ENCODE measurements at regions not wholly inside any gene's neighbourhood (a gene's known extent, or its start where the extent isn't known, plus 50 kb on each side); places are given as distances from the start of the nearest gene placed in this dataset.

DNA sequence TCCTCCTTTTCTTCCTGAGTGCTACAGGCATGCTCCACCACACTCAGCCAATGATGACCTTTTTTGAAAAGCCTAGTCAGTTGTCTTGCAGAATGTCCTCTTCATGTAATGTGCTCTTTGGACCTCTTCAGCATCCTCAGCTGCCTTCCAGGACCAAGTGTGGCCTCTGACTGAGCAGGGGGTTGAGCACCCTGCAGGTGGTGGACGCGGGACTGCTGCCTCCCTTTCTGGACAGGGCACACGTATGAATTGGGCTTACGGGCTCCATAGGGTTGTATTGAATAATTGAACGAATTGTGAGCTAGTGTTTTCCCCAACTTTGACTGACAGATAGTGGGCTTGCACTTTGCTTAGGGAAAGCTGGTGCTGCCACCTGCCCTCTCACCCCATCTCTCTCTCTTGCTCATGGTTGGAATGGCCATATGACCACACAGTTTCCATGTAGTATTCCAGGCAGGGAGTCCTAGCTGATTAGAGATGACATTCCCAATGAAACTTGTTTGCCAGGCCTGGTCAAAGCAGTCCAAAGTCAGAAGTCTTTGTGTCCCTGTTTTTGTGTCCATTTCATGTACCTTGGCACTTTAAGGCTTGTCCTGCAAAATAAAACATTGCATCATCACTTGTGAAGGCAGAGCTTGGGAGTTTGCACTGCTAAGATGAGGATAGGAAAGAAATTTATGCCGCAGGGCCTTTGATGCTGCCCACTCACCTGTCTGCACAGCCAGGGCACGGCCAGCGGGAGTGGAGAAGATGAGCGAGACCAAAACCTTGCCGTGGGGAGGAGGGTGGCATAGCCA, 76.3 kb upstream of the NPAS1 start:
- intact Hi-C loops (cut with micrococcal nuclease) = no loop called here
- no peak for DNase-seq (ENCODE audit: unreplicated experiment)
- H3K36me3 Mint-ChIP-seq (ENCODE audit: insufficient read depth, unreplicated experiment) = peaks cover 47% of the 10 kb centered on the region
- ChIA-PET POLR2A (interaction anchor here (0.5 to 2.5 kb wide), 5 partner anchors 14 to 89 kb away, joined by 3 to 12 read pairs (median 4); no protein-coding TSS in a partner anchor), CTCF (interaction anchor here (0.6 to 1.0 kb wide), 4 partner anchors 14 to 87 kb away, joined by 3 to 4 read pairs (median 3); no protein-coding TSS in a partner anchor)
- H3K27ac Mint-ChIP-seq (ENCODE audit: low read depth, unreplicated experiment) = peak overlapping the region; percentile 17
- no peaks in the 10 kb centered on the region for H3K4me1 Mint-ChIP-seq (ENCODE audit: insufficient read depth, unreplicated experiment)
- TF ChIP-seq, protein P1, sequence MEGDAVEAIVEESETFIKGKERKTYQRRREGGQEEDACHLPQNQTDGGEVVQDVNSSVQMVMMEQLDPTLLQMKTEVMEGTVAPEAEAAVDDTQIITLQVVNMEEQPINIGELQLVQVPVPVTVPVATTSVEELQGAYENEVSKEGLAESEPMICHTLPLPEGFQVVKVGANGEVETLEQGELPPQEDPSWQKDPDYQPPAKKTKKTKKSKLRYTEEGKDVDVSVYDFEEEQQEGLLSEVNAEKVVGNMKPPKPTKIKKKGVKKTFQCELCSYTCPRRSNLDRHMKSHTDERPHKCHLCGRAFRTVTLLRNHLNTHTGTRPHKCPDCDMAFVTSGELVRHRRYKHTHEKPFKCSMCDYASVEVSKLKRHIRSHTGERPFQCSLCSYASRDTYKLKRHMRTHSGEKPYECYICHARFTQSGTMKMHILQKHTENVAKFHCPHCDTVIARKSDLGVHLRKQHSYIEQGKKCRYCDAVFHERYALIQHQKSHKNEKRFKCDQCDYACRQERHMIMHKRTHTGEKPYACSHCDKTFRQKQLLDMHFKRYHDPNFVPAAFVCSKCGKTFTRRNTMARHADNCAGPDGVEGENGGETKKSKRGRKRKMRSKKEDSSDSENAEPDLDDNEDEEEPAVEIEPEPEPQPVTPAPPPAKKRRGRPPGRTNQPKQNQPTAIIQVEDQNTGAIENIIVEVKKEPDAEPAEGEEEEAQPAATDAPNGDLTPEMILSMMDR (IDR thresholded peaks at IDR 0.05; ENCODE audit: unreplicated experiment) = no peak
- BruUV-seq (replicated peaks) = no TSS peak
- H3K4me3 Mint-ChIP-seq (ENCODE audit: unreplicated experiment) = no peak overlapping the region
- no peaks in the 10 kb centered on the region for H3K27me3 Mint-ChIP-seq (ENCODE audit: insufficient read depth, unreplicated experiment)
- H3K9me3 Mint-ChIP-seq (ENCODE audit: unreplicated experiment) = no peaks in the 10 kb centered on the region

DNA sequence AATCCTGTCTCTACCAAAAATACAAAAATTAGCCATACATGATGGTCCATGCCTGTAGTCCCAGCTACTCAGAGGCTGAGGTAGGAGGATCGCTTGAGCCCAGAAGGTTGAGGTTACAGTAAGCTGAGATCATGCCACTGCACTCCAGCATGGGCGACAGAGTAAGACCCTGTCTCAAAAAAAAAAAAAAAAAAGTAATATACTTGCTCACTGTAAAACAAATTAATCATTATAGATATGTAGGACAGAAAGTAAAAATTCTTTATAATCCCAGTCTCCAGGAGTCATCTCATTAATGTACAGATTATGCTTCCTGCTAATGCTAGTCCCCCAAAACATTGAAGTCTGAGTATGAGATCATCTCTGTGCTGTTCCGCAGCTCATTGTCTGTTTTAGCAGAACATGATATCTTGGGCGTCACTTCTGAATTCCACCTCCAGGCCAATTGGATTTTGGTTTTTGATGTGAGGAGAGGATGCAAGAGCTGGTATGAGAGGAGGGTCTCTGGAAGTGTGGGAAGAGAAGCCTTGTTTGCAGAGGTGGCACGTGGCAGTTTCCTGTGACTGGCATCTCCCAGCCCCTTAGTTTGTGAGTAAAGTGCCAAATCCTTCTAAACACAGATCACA, 75.4 kb upstream of the NPAS1 start:
- intact Hi-C loops (cut with micrococcal nuclease) = no loop called here
- Mint-ChIP-seq H3K4me1 (ENCODE audit: insufficient read depth, unreplicated experiment) (no peaks in the 10 kb centered on the region), H3K4me3 (ENCODE audit: unreplicated experiment) (no peak overlapping the region), H3K27ac (ENCODE audit: low read depth, unreplicated experiment) (no peak overlapping the region), H3K27me3 (ENCODE audit: insufficient read depth, unreplicated experiment) (no peaks in the 10 kb centered on the region), H3K36me3 (ENCODE audit: insufficient read depth, unreplicated experiment) (peaks cover 53% of the 10 kb centered on the region), H3K9me3 (ENCODE audit: unreplicated experiment) (no peaks in the 10 kb centered on the region)
- CTCF ChIA-PET = interaction anchor here (0.7 to 1.1 kb wide), 3 partner anchors 9 to 101 kb away, joined by 3 read pairs; no protein-coding TSS in a partner anchor
- no TSS peak for BruUV-seq (replicated peaks)
- DNase-seq (ENCODE audit: unreplicated experiment) = no peak
- POLR2A ChIA-PET = interaction anchor here (0.7 to 2.5 kb wide), 4 partner anchors 11 to 80 kb away, joined by 3 to 12 read pairs (median 4); no protein-coding TSS in a partner anchor
- TF ChIP-seq, protein P1 (IDR thresholded peaks at IDR 0.05; ENCODE audit: unreplicated experiment) = no peak

DNA sequence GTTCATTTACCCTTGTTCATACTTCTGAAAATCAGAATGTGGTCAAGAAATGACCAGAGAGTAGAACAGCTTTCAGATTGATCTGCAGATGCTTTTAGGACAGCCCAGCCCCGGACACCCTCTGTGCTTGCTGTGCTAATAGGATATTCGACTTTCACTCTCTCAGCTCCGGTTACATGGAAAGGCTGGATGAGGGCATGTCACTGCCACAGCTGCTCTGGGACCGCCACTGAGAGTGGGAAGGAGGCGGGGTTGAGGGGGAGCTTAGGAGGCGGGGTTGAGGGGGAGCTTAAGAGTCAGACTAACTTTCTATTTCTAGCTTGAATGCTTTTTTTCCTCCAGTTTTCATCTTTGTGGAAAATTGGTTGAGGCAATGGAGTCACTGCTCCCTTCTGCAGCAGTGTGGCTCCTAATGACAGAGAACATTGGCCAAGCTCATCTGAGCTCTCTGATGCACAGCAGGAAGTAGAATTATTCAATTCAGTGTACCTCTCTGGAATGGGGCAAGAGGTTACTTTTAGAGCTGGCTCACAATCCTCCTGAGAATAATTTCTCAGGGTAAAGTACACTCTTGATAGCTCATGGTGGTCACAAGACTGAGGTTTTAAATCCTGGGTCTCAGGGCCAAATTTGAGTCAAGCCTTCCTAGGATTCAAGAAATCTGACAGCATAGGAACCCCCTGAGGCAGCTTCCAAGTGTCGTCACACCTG, 74.6 kb upstream of the NPAS1 start:
- Mint-ChIP-seq H3K36me3 (ENCODE audit: insufficient read depth, unreplicated experiment) (peaks cover 50% of the 10 kb centered on the region), H3K4me1 (ENCODE audit: insufficient read depth, unreplicated experiment) (peaks cover under 1% of the 10 kb centered on the region), H3K27me3 (ENCODE audit: insufficient read depth, unreplicated experiment) (no peaks in the 10 kb centered on the region), H3K9me3 (ENCODE audit: unreplicated experiment) (no peaks in the 10 kb centered on the region), H3K27ac (ENCODE audit: low read depth, unreplicated experiment) (no peak overlapping the region), H3K4me3 (ENCODE audit: unreplicated experiment) (no peak overlapping the region)
- TF ChIP-seq, protein P1 (IDR thresholded peaks at IDR 0.05; ENCODE audit: unreplicated experiment) = no peak
- intact Hi-C loops (cut with micrococcal nuclease) = no loop called here
- BruUV-seq (replicated peaks) = no TSS peak
- CTCF ChIA-PET = interaction anchor here (0.7 to 2.8 kb wide), 5 partner anchors 8 to 431 kb away, joined by 3 to 13 read pairs (median 3); no protein-coding TSS in a partner anchor
- POLR2A ChIA-PET = interaction anchor here (0.6 to 2.5 kb wide), 4 partner anchors 9 to 64 kb away, joined by 3 to 12 read pairs (median 4); no protein-coding TSS in a partner anchor
- no peak for DNase-seq (ENCODE audit: unreplicated experiment)

All from MCF 10A (cell line).